ENCODE measurements at regions not wholly inside any gene's neighbourhood (a gene's known extent, or its start where the extent isn't known, plus 50 kb on each side); places are given as distances from the start of the nearest gene placed in this dataset.

DNA sequence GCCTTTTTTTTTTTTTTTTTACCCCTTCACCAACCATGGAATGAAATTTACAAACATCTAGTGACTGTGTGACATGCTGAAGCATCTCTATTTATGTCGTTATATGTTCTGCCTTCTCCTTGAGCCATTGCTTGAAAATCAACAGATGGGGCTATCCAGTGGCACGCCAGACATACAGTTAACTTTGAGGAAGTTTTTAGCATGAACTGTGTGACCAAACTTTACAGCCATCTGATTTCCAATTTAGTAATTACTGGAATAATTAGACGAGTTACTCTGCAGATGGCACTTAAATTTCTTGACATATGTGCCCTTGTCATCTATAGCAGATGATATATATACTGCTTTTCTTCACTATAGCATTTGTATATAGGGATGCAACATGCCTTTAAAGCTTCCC is 192.1 kb downstream of the SNAPC1 start:
- Histone ChIP-seq H2AFZ (ENCODE audit: control insufficient read depth, low read length) (no peak overlapping the region), H3K9me1 (ENCODE audit: control insufficient read depth, extremely low read depth, insufficient read depth, low read length) (no peaks in the 10 kb centered on the region), H3K9ac (ENCODE audit: control insufficient read depth, extremely low read depth, insufficient read depth, low read length) (no peak overlapping the region), H3K27me3 (ENCODE audit: control insufficient read depth, extremely low read depth, insufficient read depth, low read length) (no peaks in the 10 kb centered on the region), H3K27ac (ENCODE audit: control insufficient read depth, insufficient read depth, low read length) (no peak overlapping the region), H3K4me2 (ENCODE audit: control insufficient read depth, extremely low read depth, insufficient read depth, low read depth, low read length) (no peak overlapping the region), H3K4me3 (ENCODE audit: control insufficient read depth in 2 of 3, extremely low read depth in 1 of 3, insufficient read depth in 2 of 3, low read depth in 1 of 3, low read length in 3 of 3) (no peak overlapping the region), H3K79me2 (ENCODE audit: control insufficient read depth, insufficient read depth, low read length) (no peaks in the 10 kb centered on the region), H3K4me1 (ENCODE audit: control insufficient read depth, extremely low read depth, insufficient read depth, low read length) (no peaks in the 10 kb centered on the region), H4K20me1 (ENCODE audit: control insufficient read depth, extremely low read depth, insufficient read depth, low read length) (no peaks in the 10 kb centered on the region), H3K9me3 (ENCODE audit: control insufficient read depth, low read depth, low read length) (peaks cover 2% of the 10 kb centered on the region), H3K36me3 (ENCODE audit: control insufficient read depth in 2 of 2, extremely low read depth in 1 of 2, insufficient read depth in 2 of 2, low read length in 2 of 2) (no peaks in the 10 kb centered on the region)
- dilution Hi-C loops (cut with MboI; ENCODE audit: extremely low pct_ligation_motif_present, low sequenced_read_pairs) = no loop called here
- FAIRE-seq (no peak), DNase-seq (ENCODE audit: low read depth, low spot score) (no peak)
- TF ChIP-seq EZH2 (IDR thresholded peaks at IDR 0.05; ENCODE audit: low read length) (no peak), CTCF (optimal IDR thresholded peaks at IDR 0.05 in 1 of 3, IDR thresholded peaks at IDR 0.05 in 1 of 3, conservative IDR thresholded peaks at IDR 0.05 in 1 of 3; ENCODE audit: extremely low read depth in 1 of 3, insufficient read depth in 2 of 3, low read length in 3 of 3) (no peak)

DNA sequence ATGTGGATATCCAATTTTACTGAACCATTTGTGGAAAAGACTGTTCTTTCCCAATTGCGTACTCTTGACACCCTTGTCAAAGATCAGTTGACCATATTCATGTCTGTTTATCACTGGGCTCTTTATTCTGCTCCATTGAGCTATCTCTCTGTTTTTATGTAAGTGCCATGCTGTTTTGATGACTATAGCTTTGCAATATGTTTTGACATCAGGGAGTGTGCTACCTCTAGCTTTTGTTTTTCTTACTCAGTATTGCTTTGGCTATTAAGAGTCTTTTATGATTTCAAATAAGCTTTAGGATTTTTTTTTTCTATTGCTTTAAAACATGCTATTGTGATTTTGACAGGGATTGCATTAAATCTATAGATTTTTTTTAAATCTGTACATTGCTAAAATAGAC is 194.3 kb downstream of the SNAPC1 start:
- Histone ChIP-seq H3K36me3 (ENCODE audit: control insufficient read depth in 2 of 2, extremely low read depth in 1 of 2, insufficient read depth in 2 of 2, low read length in 2 of 2) (no peaks in the 10 kb centered on the region), H4K20me1 (ENCODE audit: control insufficient read depth, extremely low read depth, insufficient read depth, low read length) (no peaks in the 10 kb centered on the region), H2AFZ (ENCODE audit: control insufficient read depth, low read length) (no peak overlapping the region), H3K27me3 (ENCODE audit: control insufficient read depth, extremely low read depth, insufficient read depth, low read length) (no peaks in the 10 kb centered on the region), H3K9me3 (ENCODE audit: control insufficient read depth, low read depth, low read length) (peaks cover 2% of the 10 kb centered on the region), H3K4me2 (ENCODE audit: control insufficient read depth, extremely low read depth, insufficient read depth, low read depth, low read length) (no peak overlapping the region), H3K4me3 (ENCODE audit: control insufficient read depth in 2 of 3, extremely low read depth in 1 of 3, insufficient read depth in 2 of 3, low read depth in 1 of 3, low read length in 3 of 3) (no peak overlapping the region), H3K4me1 (ENCODE audit: control insufficient read depth, extremely low read depth, insufficient read depth, low read length) (no peaks in the 10 kb centered on the region), H3K9me1 (ENCODE audit: control insufficient read depth, extremely low read depth, insufficient read depth, low read length) (no peaks in the 10 kb centered on the region), H3K27ac (ENCODE audit: control insufficient read depth, insufficient read depth, low read length) (no peak overlapping the region), H3K79me2 (ENCODE audit: control insufficient read depth, insufficient read depth, low read length) (no peaks in the 10 kb centered on the region), H3K9ac (ENCODE audit: control insufficient read depth, extremely low read depth, insufficient read depth, low read length) (no peak overlapping the region)
- no peak for TF ChIP-seq CTCF (optimal IDR thresholded peaks at IDR 0.05 in 1 of 3, IDR thresholded peaks at IDR 0.05 in 1 of 3, conservative IDR thresholded peaks at IDR 0.05 in 1 of 3; ENCODE audit: extremely low read depth in 1 of 3, insufficient read depth in 2 of 3, low read length in 3 of 3)
- TF ChIP-seq EZH2 (IDR thresholded peaks at IDR 0.05; ENCODE audit: low read length) = no peak
- dilution Hi-C loops (cut with MboI; ENCODE audit: extremely low pct_ligation_motif_present, low sequenced_read_pairs) = no loop called here
- no peak for DNase-seq (ENCODE audit: low read depth, low spot score)
- no peak for FAIRE-seq

Data from keratinocyte (primary cell).